ENCODE measurements at regions not wholly inside any gene's neighbourhood (a gene's known extent, or its start where the extent isn't known, plus 50 kb on each side); places are given as distances from the start of the nearest gene placed in this dataset.

- Histone ChIP-seq H3K9me3 (ENCODE audit: control insufficient read depth in 2 of 2, low read length in 2 of 2) (no peaks in the 10 kb centered on the region), H3K9ac (ENCODE audit: low read depth in 1 of 2, low read length in 2 of 2) (no peak overlapping the region), H3K27me3 (ENCODE audit: control insufficient read depth in 2 of 2, insufficient read depth in 2 of 2, low read length in 2 of 2) (no peaks in the 10 kb centered on the region), H3K36me3 (ENCODE audit: control insufficient read depth in 2 of 2, insufficient read depth in 2 of 2, low read length in 2 of 2) (no peaks in the 10 kb centered on the region), H3K4me1 (ENCODE audit: control insufficient read depth in 2 of 2, insufficient read depth in 2 of 2, low read length in 2 of 2) (no peaks in the 10 kb centered on the region), H3K4me3 (ENCODE audit: low read length in 2 of 2) (no peak overlapping the region), H3K27ac (ENCODE audit: low read depth in 2 of 2, low read length in 2 of 2) (no peak overlapping the region)
Measured at GRCh38 chr18:38634117-38634516, 1068.5 kb upstream of the CELF4 start.

GRCh38 chr18:38633333-38633732 is 1067.7 kb upstream of the CELF4 start:
- Histone ChIP-seq H3K4me1 (ENCODE audit: control insufficient read depth in 2 of 2, insufficient read depth in 2 of 2, low read length in 2 of 2) (no peaks in the 10 kb centered on the region), H3K4me3 (ENCODE audit: low read length in 2 of 2) (no peak overlapping the region), H3K36me3 (ENCODE audit: control insufficient read depth in 2 of 2, insufficient read depth in 2 of 2, low read length in 2 of 2) (no peaks in the 10 kb centered on the region), H3K27ac (ENCODE audit: low read depth in 2 of 2, low read length in 2 of 2) (no peak overlapping the region), H3K27me3 (ENCODE audit: control insufficient read depth in 2 of 2, insufficient read depth in 2 of 2, low read length in 2 of 2) (no peaks in the 10 kb centered on the region), H3K9me3 (ENCODE audit: control insufficient read depth in 2 of 2, low read length in 2 of 2) (no peaks in the 10 kb centered on the region), H3K9ac (ENCODE audit: low read depth in 1 of 2, low read length in 2 of 2) (no peak overlapping the region)

GRCh38 chr18:38619129-38619528 is 1053.5 kb upstream of the CELF4 start:
- Histone ChIP-seq H3K36me3 (ENCODE audit: control insufficient read depth in 2 of 2, insufficient read depth in 2 of 2, low read length in 2 of 2) (no peaks in the 10 kb centered on the region), H3K9me3 (ENCODE audit: control insufficient read depth in 2 of 2, low read length in 2 of 2) (no peaks in the 10 kb centered on the region), H3K27me3 (ENCODE audit: control insufficient read depth in 2 of 2, insufficient read depth in 2 of 2, low read length in 2 of 2) (no peaks in the 10 kb centered on the region), H3K27ac (ENCODE audit: low read depth in 2 of 2, low read length in 2 of 2) (no peak overlapping the region), H3K4me1 (ENCODE audit: control insufficient read depth in 2 of 2, insufficient read depth in 2 of 2, low read length in 2 of 2) (no peaks in the 10 kb centered on the region), H3K4me3 (ENCODE audit: low read length in 2 of 2) (no peak overlapping the region), H3K9ac (ENCODE audit: low read depth in 1 of 2, low read length in 2 of 2) (no peak overlapping the region)

- Histone ChIP-seq H3K4me1 (ENCODE audit: control insufficient read depth in 2 of 2, insufficient read depth in 2 of 2, low read length in 2 of 2) (no peaks in the 10 kb centered on the region), H3K27ac (ENCODE audit: low read depth in 2 of 2, low read length in 2 of 2) (no peak overlapping the region), H3K27me3 (ENCODE audit: control insufficient read depth in 2 of 2, insufficient read depth in 2 of 2, low read length in 2 of 2) (no peaks in the 10 kb centered on the region), H3K9ac (ENCODE audit: low read depth in 1 of 2, low read length in 2 of 2) (no peak overlapping the region), H3K4me3 (ENCODE audit: low read length in 2 of 2) (no peak overlapping the region), H3K36me3 (ENCODE audit: control insufficient read depth in 2 of 2, insufficient read depth in 2 of 2, low read length in 2 of 2) (no peaks in the 10 kb centered on the region), H3K9me3 (ENCODE audit: control insufficient read depth in 2 of 2, low read length in 2 of 2) (no peaks in the 10 kb centered on the region)
Measured at GRCh38 chr18:38616306-38616705, 1050.7 kb upstream of the CELF4 start.

- H3K27ac ChIP-seq (ENCODE audit: low read depth in 2 of 2, low read length in 2 of 2): no peak overlapping the region
Measured at GRCh38 chr18:38612904-38613303, 1047.3 kb upstream of the CELF4 start.

GRCh38 chr18:38611036-38611964 is 1045.7 kb upstream of the CELF4 start:
- Histone ChIP-seq H3K36me3 (ENCODE audit: control insufficient read depth in 2 of 2, insufficient read depth in 2 of 2, low read length in 2 of 2) (no peaks in the 10 kb centered on the region), H3K9ac (ENCODE audit: low read depth in 1 of 2, low read length in 2 of 2) (no peak overlapping the region), H3K4me1 (ENCODE audit: control insufficient read depth in 2 of 2, insufficient read depth in 2 of 2, low read length in 2 of 2) (no peaks in the 10 kb centered on the region), H3K27ac (ENCODE audit: low read depth in 2 of 2, low read length in 2 of 2) (no peak overlapping the region), H3K9me3 (ENCODE audit: control insufficient read depth in 2 of 2, low read length in 2 of 2) (no peaks in the 10 kb centered on the region), H3K27me3 (ENCODE audit: control insufficient read depth in 2 of 2, insufficient read depth in 2 of 2, low read length in 2 of 2) (no peaks in the 10 kb centered on the region), H3K4me3 (ENCODE audit: low read length in 2 of 2) (no peak overlapping the region)

More at GRCh38 chr18:38612904-38613303, 1047.3 kb upstream of the CELF4 start:
- Histone ChIP-seq H3K36me3 (ENCODE audit: control insufficient read depth in 2 of 2, insufficient read depth in 2 of 2, low read length in 2 of 2) (no peaks in the 10 kb centered on the region), H3K9me3 (ENCODE audit: control insufficient read depth in 2 of 2, low read length in 2 of 2) (no peaks in the 10 kb centered on the region), H3K4me1 (ENCODE audit: control insufficient read depth in 2 of 2, insufficient read depth in 2 of 2, low read length in 2 of 2) (no peaks in the 10 kb centered on the region), H3K9ac (ENCODE audit: low read depth in 1 of 2, low read length in 2 of 2) (no peak overlapping the region), H3K4me3 (ENCODE audit: low read length in 2 of 2) (no peak overlapping the region), H3K27me3 (ENCODE audit: control insufficient read depth in 2 of 2, insufficient read depth in 2 of 2, low read length in 2 of 2) (no peaks in the 10 kb centered on the region)

GRCh38 chr18:38606841-38607240 is 1041.2 kb upstream of the CELF4 start:
- Histone ChIP-seq H3K36me3 (ENCODE audit: control insufficient read depth in 2 of 2, insufficient read depth in 2 of 2, low read length in 2 of 2) (no peaks in the 10 kb centered on the region), H3K9ac (ENCODE audit: low read depth in 1 of 2, low read length in 2 of 2) (no peak overlapping the region), H3K27me3 (ENCODE audit: control insufficient read depth in 2 of 2, insufficient read depth in 2 of 2, low read length in 2 of 2) (no peaks in the 10 kb centered on the region), H3K27ac (ENCODE audit: low read depth in 2 of 2, low read length in 2 of 2) (no peak overlapping the region), H3K9me3 (ENCODE audit: control insufficient read depth in 2 of 2, low read length in 2 of 2) (peaks cover 0 to under 1% of the 10 kb centered on the region in 2 donors), H3K4me1 (ENCODE audit: control insufficient read depth in 2 of 2, insufficient read depth in 2 of 2, low read length in 2 of 2) (no peaks in the 10 kb centered on the region), H3K4me3 (ENCODE audit: low read length in 2 of 2) (no peak overlapping the region)

- no peaks in the 10 kb centered on the region for H3K4me1 ChIP-seq (ENCODE audit: control insufficient read depth in 2 of 2, insufficient read depth in 2 of 2, low read length in 2 of 2)
- H3K9ac ChIP-seq (ENCODE audit: low read depth in 1 of 2, low read length in 2 of 2): no peak overlapping the region
- no peak overlapping the region for H3K27ac ChIP-seq (ENCODE audit: low read depth in 2 of 2, low read length in 2 of 2)
- no peaks in the 10 kb centered on the region for H3K27me3 ChIP-seq (ENCODE audit: control insufficient read depth in 2 of 2, insufficient read depth in 2 of 2, low read length in 2 of 2)
- H3K4me3 ChIP-seq (ENCODE audit: low read length in 2 of 2): no peak overlapping the region
- peaks cover 0 to 4% of the 10 kb centered on the region in 2 donors for H3K9me3 ChIP-seq (ENCODE audit: control insufficient read depth in 2 of 2, low read length in 2 of 2)
- H3K36me3 ChIP-seq (ENCODE audit: control insufficient read depth in 2 of 2, insufficient read depth in 2 of 2, low read length in 2 of 2): no peaks in the 10 kb centered on the region
Measured at GRCh38 chr18:38602341-38602740, 1036.7 kb upstream of the CELF4 start.

GRCh38 chr18:38587571-38587970 is 1022.0 kb upstream of the CELF4 start:
- Histone ChIP-seq H3K9ac (ENCODE audit: low read depth in 1 of 2, low read length in 2 of 2) (no peak overlapping the region), H3K4me3 (ENCODE audit: low read length in 2 of 2) (no peak overlapping the region), H3K9me3 (ENCODE audit: control insufficient read depth in 2 of 2, low read length in 2 of 2) (no peaks in the 10 kb centered on the region), H3K4me1 (ENCODE audit: control insufficient read depth in 2 of 2, insufficient read depth in 2 of 2, low read length in 2 of 2) (no peaks in the 10 kb centered on the region), H3K27me3 (ENCODE audit: control insufficient read depth in 2 of 2, insufficient read depth in 2 of 2, low read length in 2 of 2) (no peaks in the 10 kb centered on the region), H3K27ac (ENCODE audit: low read depth in 2 of 2, low read length in 2 of 2) (no peak overlapping the region), H3K36me3 (ENCODE audit: control insufficient read depth in 2 of 2, insufficient read depth in 2 of 2, low read length in 2 of 2) (no peaks in the 10 kb centered on the region)

- Histone ChIP-seq H3K4me1 (ENCODE audit: control insufficient read depth in 2 of 2, insufficient read depth in 2 of 2, low read length in 2 of 2) (no peaks in the 10 kb centered on the region), H3K27me3 (ENCODE audit: control insufficient read depth in 2 of 2, insufficient read depth in 2 of 2, low read length in 2 of 2) (no peaks in the 10 kb centered on the region), H3K27ac (ENCODE audit: low read depth in 2 of 2, low read length in 2 of 2) (no peak overlapping the region), H3K9me3 (ENCODE audit: control insufficient read depth in 2 of 2, low read length in 2 of 2) (no peaks in the 10 kb centered on the region), H3K36me3 (ENCODE audit: control insufficient read depth in 2 of 2, insufficient read depth in 2 of 2, low read length in 2 of 2) (no peaks in the 10 kb centered on the region), H3K4me3 (ENCODE audit: low read length in 2 of 2) (no peak overlapping the region), H3K9ac (ENCODE audit: low read depth in 1 of 2, low read length in 2 of 2) (no peak overlapping the region)
Measured at GRCh38 chr18:38586327-38586726, 1020.7 kb upstream of the CELF4 start.
